Gastroesophageal sphincter (tissue), 4 donors: ENCODE measurements at regions not wholly inside any gene's neighbourhood (a gene's known extent, or its start where the extent isn't known, plus 50 kb on each side); places are given as distances from the start of the nearest gene placed in this dataset.
"Not testable (repeated sequence)": the region's sequence is repeated elsewhere in the genome, so short reads cannot be mapped to it uniquely, and the experiment has no call there.

ENCODE experiments used
- ATAC-seq: fragments of 150-250 bp; one replicate; pipeline ENCODE4 v1.9.1; 2016; ENCODE audit warnings: mild to moderate bottlenecking, moderate library complexity
- H3K27ac ChIP-seq, 4 donors: fragments of 200-600 bp; sonication (generic) in 3 of 4; 1 replicate in 3 of 4; 2 replicates in 1 of 4; pipeline ENCODE4 v1.5.1; 2016 to 2019
- H3K27me3 ChIP-seq: fragments of 200-600 bp; sonication (generic); one replicate; pipeline ENCODE4 v1.5.1; 2019
- H3K36me3 ChIP-seq, 2 donors: fragments of 200-600 bp; sonication (generic); one replicate each; pipeline ENCODE4 v1.5.1; 2019; ENCODE audit warnings: control low read depth in 1 of 2
- H3K4me1 ChIP-seq, 3 donors: fragments of 200-600 bp; sonication (generic); 1 replicate in 2 of 3; 2 replicates in 1 of 3; pipeline ENCODE4 v1.5.1; 2016 to 2019; ENCODE audit warnings: control low read depth in 2 of 3
- H3K4me3 ChIP-seq, 2 donors: fragments of 200-600 bp; sonication (generic); one replicate each; pipeline ENCODE4 v1.5.1; 2019; ENCODE audit warnings: mild to moderate bottlenecking in 1 of 2, moderate library complexity in 1 of 2
- H3K9me3 ChIP-seq, 3 donors: fragments of 200-600 bp; sonication (generic); one replicate each; pipeline ENCODE4 v1.5.1; 2017 to 2019; ENCODE audit warnings: control low read depth in 2 of 3
- CTCF ChIP-seq, 4 experiments: fragments of 200-600 bp in 2 of 4; fragments of 450-650 bp in 2 of 4; sonication (generic) in 1 of 4; IDR thresholded peaks; one replicate each; pipeline ENCODE4 v1.5.1; 2017 to 2019; ENCODE audit warnings: antibody characterized with exemption in 4 of 4, mild to moderate bottlenecking in 2 of 4, moderate library complexity in 2 of 4
- EP300 ChIP-seq: sonication (generic); formaldehyde crosslinking; IDR thresholded peaks from one replicate; pipeline ENCODE4 v1.6.1; 2017; ENCODE audit warnings: antibody characterized with exemption, mild to moderate bottlenecking
- POLR2A ChIP-seq, 2 donors: fragments of 450-650 bp; IDR thresholded peaks; one replicate each; pipeline ENCODE4 v1.6.1; 2017; ENCODE audit warnings: antibody characterized with exemption in 2 of 2, mild to moderate bottlenecking in 2 of 2, moderate library complexity in 1 of 2
- POLR2AphosphoS5 ChIP-seq: sonication (generic); formaldehyde crosslinking; IDR thresholded peaks from one replicate; pipeline ENCODE4 v1.6.1; 2017; ENCODE audit warnings: antibody characterized with exemption
- WGBS, 2 donors: methylation state at CpG; one replicate each; pipeline ENCODE4 v1.1.5; 2018; ENCODE audit warnings: low coverage in 1 of 2; 5-methylcytosine and 5-hydroxymethylcytosine counted together

GRCh38 chr1:196147530-196147929, 460.7 kb downstream of the KCNT2 start:
- H3K27ac ChIP-seq = no peak overlapping the region
- no peaks in the 10 kb centered on the region for H3K9me3 ChIP-seq
- 94 to 97% methylated on average over 2 of the region's 2 CpGs for WGBS, 2 donors
- no peaks in the 10 kb centered on the region for H3K4me1 ChIP-seq
- no peaks in the 10 kb centered on the region for H3K27me3 ChIP-seq
- H3K4me3 ChIP-seq = no peak overlapping the region
- no peaks in the 10 kb centered on the region for H3K36me3 ChIP-seq
- no peak for TF ChIP-seq EP300
- TF ChIP-seq POLR2AphosphoS5 = no peak
- no peak for ATAC-seq

- H3K9me3 ChIP-seq, H3K36me3 ChIP-seq, H3K27me3 ChIP-seq, H3K27ac ChIP-seq, ATAC-seq, H3K4me3 ChIP-seq, H3K4me1 ChIP-seq: not testable (repeated sequence)
- WGBS, 2 donors = 89 to 94% methylated on average over 4 of the region's 5 CpGs
These were observed 463.1 kb downstream of the KCNT2 start for GRCh38 chr1:196145151-196145550.

GRCh38 chr1:196144588-196144987, 463.7 kb downstream of the KCNT2 start:
- no peak overlapping the region for H3K4me3 ChIP-seq

DNA sequence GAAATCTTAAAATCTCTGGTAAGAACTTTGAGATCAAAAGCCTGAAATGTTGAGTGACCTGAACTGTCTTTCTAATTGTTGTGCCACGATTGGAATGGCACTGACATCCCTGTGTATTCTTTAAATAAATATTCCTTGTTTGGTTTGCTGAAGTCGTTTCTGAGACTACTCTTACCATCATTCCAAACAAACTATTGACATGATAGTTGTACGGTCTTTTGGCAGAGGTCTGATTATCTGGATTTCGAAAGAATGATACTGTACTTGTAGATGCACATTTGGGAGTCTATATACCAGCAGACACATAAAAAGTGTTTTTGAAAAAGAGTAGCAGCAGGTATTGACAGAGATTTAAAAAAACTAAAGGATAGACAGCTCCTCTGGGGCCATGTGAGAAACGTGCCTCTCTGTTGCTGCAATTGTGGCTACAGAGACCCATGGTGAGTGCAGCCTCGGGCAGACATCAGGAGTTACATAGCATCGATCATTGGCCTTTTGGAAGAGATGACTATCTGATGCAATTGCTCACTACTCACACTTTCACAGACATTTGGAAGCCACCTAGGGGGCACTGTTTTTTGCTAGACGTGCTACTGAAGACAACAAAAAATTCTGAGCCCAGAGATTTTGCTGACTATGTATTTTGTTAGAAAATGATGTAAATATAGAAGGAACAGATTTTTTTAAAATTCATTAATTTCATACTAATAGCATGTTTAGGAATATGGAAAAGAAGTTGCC, 464.5 kb downstream of the KCNT2 start:
- H3K4me1 ChIP-seq = no peaks in the 10 kb centered on the region
- WGBS, 2 donors = 70 to 76% methylated on average over 8 of the region's 8 CpGs
- TF ChIP-seq CTCF (IDR thresholded peaks at IDR 0.05) (no peak), POLR2A (IDR thresholded peaks at IDR 0.05) (no peak), POLR2AphosphoS5 (no peak), EP300 (no peak)
- H3K27ac ChIP-seq = no peak overlapping the region
- no peaks in the 10 kb centered on the region for H3K27me3 ChIP-seq
- ATAC-seq = no peak
- no peaks in the 10 kb centered on the region for H3K36me3 ChIP-seq
- no peak overlapping the region for H3K4me3 ChIP-seq
- H3K9me3 ChIP-seq = no peaks in the 10 kb centered on the region

More at GRCh38 chr1:196144588-196144987, 463.7 kb downstream of the KCNT2 start:
- H3K36me3 ChIP-seq = no peaks in the 10 kb centered on the region
- H3K27me3 ChIP-seq = no peaks in the 10 kb centered on the region
- H3K27ac ChIP-seq = no peak overlapping the region
- 100% methylated on average over 1 of the region's 1 CpG for WGBS, 2 donors
- H3K9me3 ChIP-seq = no peaks in the 10 kb centered on the region
- TF ChIP-seq CTCF (IDR thresholded peaks at IDR 0.05) = no peak
- no peak for TF ChIP-seq POLR2AphosphoS5
- TF ChIP-seq POLR2A (IDR thresholded peaks at IDR 0.05) = no peak
- no peak for TF ChIP-seq EP300
- H3K4me1 ChIP-seq = no peaks in the 10 kb centered on the region
- ATAC-seq = no peak

DNA sequence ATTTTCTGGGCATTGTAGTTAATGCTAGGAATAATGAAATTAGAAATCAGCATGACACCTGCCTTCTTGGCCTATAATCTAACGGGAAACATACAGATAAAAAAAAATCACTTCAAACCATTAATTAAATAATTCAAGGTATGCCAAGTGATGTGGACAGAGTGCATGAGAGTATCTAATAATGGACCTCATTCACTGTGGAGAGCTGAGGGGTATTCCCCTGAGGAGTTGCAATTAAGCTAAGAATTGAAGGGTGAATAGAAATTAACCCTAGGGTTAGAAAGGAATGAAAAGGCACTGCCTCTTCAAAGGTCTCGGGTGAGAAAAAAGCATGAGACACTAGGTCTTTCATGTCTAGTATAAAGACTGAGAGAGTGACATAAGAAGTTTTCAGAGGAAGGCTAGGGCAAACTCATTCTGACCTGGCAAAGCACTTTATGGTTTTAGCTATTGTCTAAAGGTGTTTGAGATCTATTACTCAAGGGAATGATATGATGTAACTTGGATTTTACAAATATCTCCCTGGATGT, 466.1 kb downstream of the KCNT2 start:
- no peak overlapping the region for H3K4me3 ChIP-seq
- no peaks in the 10 kb centered on the region for H3K9me3 ChIP-seq
- TF ChIP-seq EP300 = no peak
- TF ChIP-seq POLR2AphosphoS5 = no peak
- TF ChIP-seq CTCF (IDR thresholded peaks at IDR 0.05) = no peak
- TF ChIP-seq POLR2A (IDR thresholded peaks at IDR 0.05) = no peak
- ATAC-seq = no peak
- H3K27me3 ChIP-seq = no peaks in the 10 kb centered on the region
- 79% methylated on average over 2 of the region's 2 CpGs; no CpG with 5 or more reads in 1 of the 2 donors for WGBS, 2 donors
- H3K4me1 ChIP-seq = no peaks in the 10 kb centered on the region
- no peak overlapping the region for H3K27ac ChIP-seq
- H3K36me3 ChIP-seq = no peaks in the 10 kb centered on the region

DNA sequence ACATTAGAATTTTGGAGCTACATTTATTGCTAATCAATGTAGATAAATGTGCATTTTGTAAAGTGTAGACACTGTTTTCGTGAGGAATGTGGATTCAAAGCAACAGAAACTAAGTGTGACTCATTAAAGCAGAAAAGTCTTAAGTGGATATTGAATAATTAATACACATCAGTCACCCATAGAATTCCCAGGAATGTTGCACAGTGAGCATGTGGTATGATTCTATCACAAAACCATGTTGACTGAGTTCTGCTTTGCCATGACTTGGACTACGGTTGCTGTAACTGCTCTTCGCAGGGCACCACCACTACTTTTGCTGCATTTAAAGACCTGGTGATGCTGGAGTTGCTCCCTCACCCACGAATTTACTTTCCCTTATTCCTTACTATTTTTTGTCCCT, 471.8 kb downstream of the KCNT2 start:
- Histone ChIP-seq H3K36me3 (no peaks in the 10 kb centered on the region), H3K27ac (no peak overlapping the region), H3K27me3 (no peaks in the 10 kb centered on the region), H3K4me3 (no peak overlapping the region), H3K4me1 (no peaks in the 10 kb centered on the region), H3K9me3 (no peaks in the 10 kb centered on the region)
- 78 to 92% methylated on average over 3 to 4 of the region's 4 CpGs for WGBS, 2 donors
- no peak for TF ChIP-seq POLR2AphosphoS5
- TF ChIP-seq CTCF (IDR thresholded peaks at IDR 0.05) = no peak
- TF ChIP-seq POLR2A (IDR thresholded peaks at IDR 0.05) = no peak
- no peak for TF ChIP-seq EP300
- ATAC-seq = no peak
